Progenitor cell of endocrine pancreas (in vitro differentiated cells): ENCODE measurements at regions not wholly inside any gene's neighbourhood (a gene's known extent, or its start where the extent isn't known, plus 50 kb on each side); places are given as distances from the start of the nearest gene placed in this dataset.

ENCODE experiments used
- DNase-seq: peaks from one replicate; pipeline ENCODE4 v3.0.0; 2021; ENCODE audit warnings: low spot score; ENCODE audit not compliant: unreplicated experiment
- H3K27ac Mint-ChIP-seq: 2 replicates; pipeline ENCODE4 v1.8.0; 2021; ENCODE audit warnings: mild to moderate bottlenecking, moderate library complexity, mixed read lengths
- H3K27me3 Mint-ChIP-seq: 2 replicates; pipeline ENCODE4 v1.8.0; 2021; ENCODE audit warnings: mixed read lengths
- H3K36me3 Mint-ChIP-seq: 2 replicates; pipeline ENCODE4 v1.8.0; 2022; ENCODE audit warnings: mixed read lengths; ENCODE audit not compliant: insufficient read depth
- H3K4me1 Mint-ChIP-seq: 2 replicates; pipeline ENCODE4 v1.8.0; 2021; ENCODE audit warnings: low read depth, mixed read lengths
- H3K4me3 Mint-ChIP-seq: 2 replicates; pipeline ENCODE4 v1.8.0; 2021; ENCODE audit warnings: low read depth, mild to moderate bottlenecking, moderate library complexity, mixed read lengths
- H3K9me3 Mint-ChIP-seq: 2 replicates; pipeline ENCODE4 v1.8.0; 2021; ENCODE audit warnings: low read depth, mixed read lengths
- TF ChIP-seq, protein P1 (sequence below): fragments of 200-600 bp; sonication (generic); IDR thresholded peaks from one replicate; pipeline ENCODE4 v1.5.0; 2021; ENCODE audit warnings: antibody characterized with exemption, mild to moderate bottlenecking; ENCODE audit not compliant: unreplicated experiment

DNA sequence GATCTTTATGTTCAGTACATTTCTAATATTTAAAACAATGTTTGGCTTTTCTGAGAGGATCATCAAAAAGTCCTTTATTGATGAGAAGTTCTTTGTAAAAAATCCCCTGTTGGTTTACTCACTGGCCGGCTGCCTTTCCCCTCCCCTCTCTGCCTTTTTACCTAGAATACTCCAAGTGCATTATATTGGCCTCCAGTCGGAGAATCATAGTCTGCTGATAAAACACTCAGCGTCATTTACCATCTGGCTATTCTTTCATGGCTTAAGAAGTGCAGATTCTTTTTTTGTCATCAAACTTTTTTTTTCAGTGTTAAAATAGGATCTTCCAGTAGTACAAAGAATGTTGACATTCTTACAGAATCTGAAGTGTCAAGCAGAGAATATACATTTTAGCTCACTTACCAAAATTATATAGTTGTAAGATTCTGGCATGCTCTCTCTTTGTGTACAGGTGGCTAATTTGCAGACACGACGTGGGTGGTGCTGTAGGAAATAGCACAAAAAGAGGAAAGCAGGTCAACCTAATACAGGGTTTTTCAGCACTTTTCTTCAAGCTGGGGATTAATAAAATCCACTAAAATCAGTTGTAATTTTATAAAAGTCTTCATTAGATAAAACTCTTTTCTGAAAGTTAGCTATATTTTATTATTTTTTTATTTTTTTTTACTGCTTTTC, 731.8 kb downstream of the KCTD8 start:
- H3K27ac Mint-ChIP-seq: no peak overlapping the region
- DNase-seq: no peak
- no peak overlapping the region for H3K4me3 Mint-ChIP-seq
- TF ChIP-seq, protein P1, sequence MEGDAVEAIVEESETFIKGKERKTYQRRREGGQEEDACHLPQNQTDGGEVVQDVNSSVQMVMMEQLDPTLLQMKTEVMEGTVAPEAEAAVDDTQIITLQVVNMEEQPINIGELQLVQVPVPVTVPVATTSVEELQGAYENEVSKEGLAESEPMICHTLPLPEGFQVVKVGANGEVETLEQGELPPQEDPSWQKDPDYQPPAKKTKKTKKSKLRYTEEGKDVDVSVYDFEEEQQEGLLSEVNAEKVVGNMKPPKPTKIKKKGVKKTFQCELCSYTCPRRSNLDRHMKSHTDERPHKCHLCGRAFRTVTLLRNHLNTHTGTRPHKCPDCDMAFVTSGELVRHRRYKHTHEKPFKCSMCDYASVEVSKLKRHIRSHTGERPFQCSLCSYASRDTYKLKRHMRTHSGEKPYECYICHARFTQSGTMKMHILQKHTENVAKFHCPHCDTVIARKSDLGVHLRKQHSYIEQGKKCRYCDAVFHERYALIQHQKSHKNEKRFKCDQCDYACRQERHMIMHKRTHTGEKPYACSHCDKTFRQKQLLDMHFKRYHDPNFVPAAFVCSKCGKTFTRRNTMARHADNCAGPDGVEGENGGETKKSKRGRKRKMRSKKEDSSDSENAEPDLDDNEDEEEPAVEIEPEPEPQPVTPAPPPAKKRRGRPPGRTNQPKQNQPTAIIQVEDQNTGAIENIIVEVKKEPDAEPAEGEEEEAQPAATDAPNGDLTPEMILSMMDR: no peak
- H3K4me1 Mint-ChIP-seq: peaks cover 4% of the 10 kb centered on the region
- no peaks in the 10 kb centered on the region for H3K9me3 Mint-ChIP-seq
- no peaks in the 10 kb centered on the region for H3K27me3 Mint-ChIP-seq
- H3K36me3 Mint-ChIP-seq: no peaks in the 10 kb centered on the region

DNA sequence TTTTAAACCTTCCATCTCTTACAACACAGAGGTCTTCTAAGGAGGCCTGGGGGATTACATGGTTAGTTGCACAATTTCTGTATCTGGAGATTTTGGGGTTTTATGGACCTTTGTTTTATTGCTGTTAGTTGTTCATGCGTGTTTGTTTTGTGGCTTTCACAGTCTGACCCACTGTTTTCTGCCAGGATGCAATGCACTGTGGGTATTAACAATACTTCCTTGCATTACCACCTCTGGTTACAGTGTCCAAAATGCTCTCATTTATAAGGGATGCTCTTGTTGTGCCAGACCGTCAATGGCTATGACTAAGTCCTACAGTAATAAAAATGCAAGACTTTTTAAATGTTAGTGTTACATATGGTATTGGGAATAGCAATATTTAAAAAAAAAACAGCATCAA, 730.2 kb downstream of the KCTD8 start:
- H3K4me1 Mint-ChIP-seq: peaks cover 4% of the 10 kb centered on the region
- H3K9me3 Mint-ChIP-seq: peaks cover 3% of the 10 kb centered on the region
- no peaks in the 10 kb centered on the region for H3K27me3 Mint-ChIP-seq
- no peak overlapping the region for H3K4me3 Mint-ChIP-seq
- TF ChIP-seq, protein P1: no peak
- H3K36me3 Mint-ChIP-seq: no peaks in the 10 kb centered on the region
- no peak for DNase-seq
- H3K27ac Mint-ChIP-seq: no peak overlapping the region

DNA sequence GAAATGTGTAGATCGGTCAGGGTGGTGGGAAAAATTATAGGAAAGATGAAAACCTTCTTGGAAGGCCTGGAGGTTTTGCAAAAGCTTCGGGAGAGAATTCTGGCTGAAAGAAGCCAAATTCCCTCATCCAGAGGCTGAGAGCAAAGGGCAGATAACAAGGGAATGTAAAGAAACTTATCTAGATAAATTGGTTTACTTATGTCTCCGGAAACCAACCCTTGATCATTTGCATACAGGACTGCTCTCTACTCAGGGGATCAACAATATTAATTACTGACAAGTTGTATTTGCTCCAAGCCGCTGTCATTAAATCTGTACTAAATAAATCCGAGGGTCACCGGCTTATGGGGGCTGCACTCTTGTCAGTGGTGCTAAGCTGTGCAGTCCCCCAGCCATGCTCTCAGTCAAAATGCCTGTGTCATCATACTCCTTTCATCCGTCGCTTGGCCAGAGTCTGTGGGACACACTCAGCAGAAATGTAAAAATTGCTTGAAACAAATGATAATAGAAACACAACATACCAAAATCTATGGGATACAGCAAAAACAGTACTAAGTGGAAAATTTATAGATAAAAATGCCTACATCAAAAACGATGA, 715.7 kb downstream of the KCTD8 start:
- peak overlapping the region; percentile 63 for H3K27ac Mint-ChIP-seq
- TF ChIP-seq, protein P1: no peak
- peaks cover 17% of the 10 kb centered on the region for H3K36me3 Mint-ChIP-seq
- no peaks in the 10 kb centered on the region for H3K27me3 Mint-ChIP-seq
- H3K4me1 Mint-ChIP-seq: peaks cover 16% of the 10 kb centered on the region
- peak overlapping the region; percentile 9 for H3K4me3 Mint-ChIP-seq
- DNase-seq: no peak
- H3K9me3 Mint-ChIP-seq: peaks cover 59% of the 10 kb centered on the region

DNA sequence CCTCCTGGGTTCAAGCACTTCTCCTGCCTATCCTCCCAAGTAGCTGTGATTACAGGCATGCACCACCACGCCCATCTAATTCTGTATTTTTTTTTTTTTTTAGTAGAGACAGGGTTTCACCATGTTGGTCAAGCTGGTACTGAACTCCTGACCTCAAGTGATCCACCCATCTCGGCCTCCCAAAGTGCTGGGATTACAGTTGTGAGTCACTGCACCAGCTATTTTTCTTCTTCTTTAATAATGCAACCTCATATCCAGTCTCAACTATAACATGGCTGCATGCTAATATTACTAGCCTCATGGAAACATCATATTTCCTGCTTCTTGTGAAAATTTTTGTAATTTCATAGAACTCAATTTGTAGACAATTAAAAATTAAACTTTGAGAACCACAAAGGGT, 706.5 kb downstream of the KCTD8 start:
- H3K4me1 Mint-ChIP-seq: peaks cover 8% of the 10 kb centered on the region
- H3K27me3 Mint-ChIP-seq: no peaks in the 10 kb centered on the region
- no peak overlapping the region for H3K4me3 Mint-ChIP-seq
- H3K36me3 Mint-ChIP-seq: no peaks in the 10 kb centered on the region
- no peak for DNase-seq
- TF ChIP-seq, protein P1: no peak
- H3K9me3 Mint-ChIP-seq: peaks cover 4% of the 10 kb centered on the region
- no peak overlapping the region for H3K27ac Mint-ChIP-seq

DNA sequence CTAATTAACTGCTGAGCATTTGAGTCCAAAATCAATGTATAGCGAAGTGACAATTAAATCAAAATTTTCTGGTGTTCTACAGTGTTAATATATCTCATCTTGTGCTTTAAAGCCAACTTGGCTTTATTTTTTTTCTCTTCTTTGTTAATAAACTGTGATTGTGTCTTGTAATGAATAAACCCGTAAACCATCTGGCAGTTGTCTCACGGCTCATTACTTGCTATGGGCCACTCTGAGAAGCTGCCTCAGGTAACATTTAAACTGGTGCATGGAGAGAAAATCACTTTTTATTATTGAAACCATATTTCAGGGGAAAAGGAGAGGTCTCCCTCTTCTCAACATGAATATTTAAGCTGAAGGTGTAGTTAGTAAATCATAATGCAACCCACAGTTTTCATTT, 694.0 kb downstream of the KCTD8 start:
- TF ChIP-seq, protein P1: no peak
- Mint-ChIP-seq H3K27ac (no peak overlapping the region), H3K27me3 (no peaks in the 10 kb centered on the region), H3K4me1 (peaks cover 28% of the 10 kb centered on the region), H3K9me3 (peaks cover 8% of the 10 kb centered on the region), H3K36me3 (peaks cover 2% of the 10 kb centered on the region), H3K4me3 (no peak overlapping the region)
- DNase-seq: no peak
